ENCODE measurements at regions not wholly inside any gene's neighbourhood (a gene's known extent, or its start where the extent isn't known, plus 50 kb on each side); places are given as distances from the start of the nearest gene placed in this dataset.

DNA sequence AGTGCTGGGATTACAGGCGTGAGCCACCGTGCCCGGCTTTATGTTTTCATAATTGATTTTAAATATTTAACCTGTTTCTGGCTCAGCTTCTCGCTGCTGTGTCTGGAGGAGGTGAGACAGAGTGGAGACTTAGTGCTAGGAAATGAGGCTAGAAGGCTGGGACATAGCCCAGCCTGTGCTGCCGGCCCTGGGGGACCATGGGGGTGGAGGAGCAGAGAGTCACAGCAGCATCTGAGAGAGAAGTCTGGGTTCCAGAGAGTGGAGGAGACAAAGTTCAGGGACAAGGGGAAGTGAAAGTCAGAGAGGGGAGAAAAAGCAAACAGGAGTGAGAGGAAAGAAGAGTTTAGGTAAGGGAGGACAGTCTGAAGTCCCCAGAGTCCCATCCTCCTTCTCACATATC, 71.9 kb downstream of the LHX9 start:
- no peak for TF ChIP-seq RFX5 (IDR thresholded peaks at IDR 0.05; ENCODE audit: low read depth, low read length)
- no peak for TF ChIP-seq HDGF (IDR thresholded peaks at IDR 0.05)
- TF ChIP-seq CREB1 (IDR thresholded peaks at IDR 0.05; ENCODE audit: low read depth) = no peak
- TF ChIP-seq JUND (IDR thresholded peaks at IDR 0.05; ENCODE audit: low read depth, low read length) = no peak
- no peak for TF ChIP-seq EP300 (IDR thresholded peaks at IDR 0.05; ENCODE audit: borderline replicate concordance in 1 of 2, control insufficient read depth in 1 of 2, low read depth in 2 of 2, low read length in 2 of 2)
- TF ChIP-seq IRF4 (IDR thresholded peaks at IDR 0.05; ENCODE audit: low read depth, low read length) = no peak
- TF ChIP-seq, protein P1, sequence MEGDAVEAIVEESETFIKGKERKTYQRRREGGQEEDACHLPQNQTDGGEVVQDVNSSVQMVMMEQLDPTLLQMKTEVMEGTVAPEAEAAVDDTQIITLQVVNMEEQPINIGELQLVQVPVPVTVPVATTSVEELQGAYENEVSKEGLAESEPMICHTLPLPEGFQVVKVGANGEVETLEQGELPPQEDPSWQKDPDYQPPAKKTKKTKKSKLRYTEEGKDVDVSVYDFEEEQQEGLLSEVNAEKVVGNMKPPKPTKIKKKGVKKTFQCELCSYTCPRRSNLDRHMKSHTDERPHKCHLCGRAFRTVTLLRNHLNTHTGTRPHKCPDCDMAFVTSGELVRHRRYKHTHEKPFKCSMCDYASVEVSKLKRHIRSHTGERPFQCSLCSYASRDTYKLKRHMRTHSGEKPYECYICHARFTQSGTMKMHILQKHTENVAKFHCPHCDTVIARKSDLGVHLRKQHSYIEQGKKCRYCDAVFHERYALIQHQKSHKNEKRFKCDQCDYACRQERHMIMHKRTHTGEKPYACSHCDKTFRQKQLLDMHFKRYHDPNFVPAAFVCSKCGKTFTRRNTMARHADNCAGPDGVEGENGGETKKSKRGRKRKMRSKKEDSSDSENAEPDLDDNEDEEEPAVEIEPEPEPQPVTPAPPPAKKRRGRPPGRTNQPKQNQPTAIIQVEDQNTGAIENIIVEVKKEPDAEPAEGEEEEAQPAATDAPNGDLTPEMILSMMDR (IDR thresholded peaks at IDR 0.05 in 2 of 3, conservative IDR thresholded peaks at IDR 0.05 in 1 of 3; ENCODE audit: control insufficient read depth in 2 of 3, extremely low read depth in 1 of 3, insufficient read depth in 1 of 3, low read depth in 3 of 3, low read length in 3 of 3) = no peak
- no peak for TF ChIP-seq SIX5 (IDR thresholded peaks at IDR 0.05; ENCODE audit: low read depth, low read length, severe bottlenecking)
- TF ChIP-seq CBX5 (IDR thresholded peaks at IDR 0.05; ENCODE audit: low read depth) = no peak
